ENCODE measurements at regions not wholly inside any gene's neighbourhood (a gene's known extent, or its start where the extent isn't known, plus 50 kb on each side); places are given as distances from the start of the nearest gene placed in this dataset.

GRCh38 chrX:3219667-3220066 lies 126.8 kb downstream of the MXRA5 start:
- H2AFZ ChIP-seq (ENCODE audit: control insufficient read depth, low read length): no peak overlapping the region
- no peak overlapping the region for H3K4me3 ChIP-seq (ENCODE audit: control insufficient read depth in 2 of 3, extremely low read depth in 1 of 3, insufficient read depth in 2 of 3, low read depth in 1 of 3, low read length in 3 of 3)
- H3K9me3 ChIP-seq (ENCODE audit: control insufficient read depth, low read depth, low read length): no peaks in the 10 kb centered on the region
- no peaks in the 10 kb centered on the region for H3K9me1 ChIP-seq (ENCODE audit: control insufficient read depth, extremely low read depth, insufficient read depth, low read length)
- no peaks in the 10 kb centered on the region for H3K79me2 ChIP-seq (ENCODE audit: control insufficient read depth, insufficient read depth, low read length)
- H3K27ac ChIP-seq (ENCODE audit: control insufficient read depth, insufficient read depth, low read length): no peak overlapping the region
- no peaks in the 10 kb centered on the region for H3K27me3 ChIP-seq (ENCODE audit: control insufficient read depth, extremely low read depth, insufficient read depth, low read length)
- TF ChIP-seq EZH2 (IDR thresholded peaks at IDR 0.05; ENCODE audit: low read length) (no peak), CTCF (optimal IDR thresholded peaks at IDR 0.05 in 1 of 3, IDR thresholded peaks at IDR 0.05 in 1 of 3, conservative IDR thresholded peaks at IDR 0.05 in 1 of 3; ENCODE audit: extremely low read depth in 1 of 3, insufficient read depth in 2 of 3, low read length in 3 of 3) (no peak)
- no peak for DNase-seq (ENCODE audit: low read depth, low spot score)
- no peak overlapping the region for H3K9ac ChIP-seq (ENCODE audit: control insufficient read depth, extremely low read depth, insufficient read depth, low read length)
- dilution Hi-C loops (cut with MboI; ENCODE audit: extremely low pct_ligation_motif_present, low sequenced_read_pairs): no loop called here
- no peaks in the 10 kb centered on the region for H3K4me1 ChIP-seq (ENCODE audit: control insufficient read depth, extremely low read depth, insufficient read depth, low read length)
- H4K20me1 ChIP-seq (ENCODE audit: control insufficient read depth, extremely low read depth, insufficient read depth, low read length): no peaks in the 10 kb centered on the region
- H3K36me3 ChIP-seq (ENCODE audit: control insufficient read depth in 2 of 2, extremely low read depth in 1 of 2, insufficient read depth in 2 of 2, low read length in 2 of 2): no peaks in the 10 kb centered on the region
- FAIRE-seq: no peak
- H3K4me2 ChIP-seq (ENCODE audit: control insufficient read depth, extremely low read depth, insufficient read depth, low read depth, low read length): no peak overlapping the region

GRCh38 chrX:3219231-3219630 lies 127.2 kb downstream of the MXRA5 start:
- Histone ChIP-seq H2AFZ (ENCODE audit: control insufficient read depth, low read length) (no peak overlapping the region), H3K9ac (ENCODE audit: control insufficient read depth, extremely low read depth, insufficient read depth, low read length) (no peak overlapping the region), H3K4me2 (ENCODE audit: control insufficient read depth, extremely low read depth, insufficient read depth, low read depth, low read length) (no peak overlapping the region), H3K27ac (ENCODE audit: control insufficient read depth, insufficient read depth, low read length) (no peak overlapping the region), H3K27me3 (ENCODE audit: control insufficient read depth, extremely low read depth, insufficient read depth, low read length) (no peaks in the 10 kb centered on the region), H3K4me1 (ENCODE audit: control insufficient read depth, extremely low read depth, insufficient read depth, low read length) (no peaks in the 10 kb centered on the region), H3K36me3 (ENCODE audit: control insufficient read depth in 2 of 2, extremely low read depth in 1 of 2, insufficient read depth in 2 of 2, low read length in 2 of 2) (no peaks in the 10 kb centered on the region), H3K9me1 (ENCODE audit: control insufficient read depth, extremely low read depth, insufficient read depth, low read length) (no peaks in the 10 kb centered on the region), H3K9me3 (ENCODE audit: control insufficient read depth, low read depth, low read length) (no peaks in the 10 kb centered on the region), H3K4me3 (ENCODE audit: control insufficient read depth in 2 of 3, extremely low read depth in 1 of 3, insufficient read depth in 2 of 3, low read depth in 1 of 3, low read length in 3 of 3) (no peak overlapping the region), H3K79me2 (ENCODE audit: control insufficient read depth, insufficient read depth, low read length) (no peaks in the 10 kb centered on the region), H4K20me1 (ENCODE audit: control insufficient read depth, extremely low read depth, insufficient read depth, low read length) (no peaks in the 10 kb centered on the region)
- dilution Hi-C loops (cut with MboI; ENCODE audit: extremely low pct_ligation_motif_present, low sequenced_read_pairs): no loop called here
- DNase-seq (ENCODE audit: low read depth, low spot score) (no peak), FAIRE-seq (no peak)
- no peak for TF ChIP-seq CTCF (optimal IDR thresholded peaks at IDR 0.05 in 1 of 3, IDR thresholded peaks at IDR 0.05 in 1 of 3, conservative IDR thresholded peaks at IDR 0.05 in 1 of 3; ENCODE audit: extremely low read depth in 1 of 3, insufficient read depth in 2 of 3, low read length in 3 of 3)
- TF ChIP-seq EZH2 (IDR thresholded peaks at IDR 0.05; ENCODE audit: low read length): no peak
